Astrocyte (in vitro differentiated cells and primary cell): ENCODE measurements at regions not wholly inside any gene's neighbourhood (a gene's known extent, or its start where the extent isn't known, plus 50 kb on each side); places are given as distances from the start of the nearest gene placed in this dataset.

ENCODE experiments used
- DNase-seq: peaks from one replicate; pipeline ENCODE4 v3.0.0-alpha.2; 2010; ENCODE audit warnings: low read depth
- FAIRE-seq: peaks from 2 replicates; lab custom pipeline; 2011; peaks lifted over from hg19 to GRCh38; lab: Jason Lieb, UNC
- H2AFZ ChIP-seq: 2 replicates; pipeline ENCODE4 v1.6.0; 2012; ENCODE audit warnings: low read depth, low read length, inconsistent platforms
- H3K27ac ChIP-seq: 2 replicates; pipeline ENCODE4 v1.5.1; 2011; ENCODE audit warnings: low read depth, low read length, inconsistent platforms
- H3K27me3 ChIP-seq: 2 replicates; pipeline ENCODE4 v1.6.0; 2011; ENCODE audit warnings: low read length, inconsistent platforms; ENCODE audit not compliant: insufficient read depth
- H3K36me3 ChIP-seq: 2 replicates; pipeline ENCODE4 v1.5.1; 2011; ENCODE audit warnings: low read length, inconsistent platforms; ENCODE audit not compliant: insufficient read depth
- H3K4me1 ChIP-seq: 2 replicates; pipeline ENCODE4 v1.5.1; 2011; ENCODE audit warnings: low read length, inconsistent platforms; ENCODE audit not compliant: insufficient read depth
- H3K4me2 ChIP-seq: 2 replicates; pipeline ENCODE4 v1.6.0; 2012; ENCODE audit warnings: low read length, inconsistent platforms
- H3K4me3 ChIP-seq: 2 replicates; pipeline ENCODE4 v1.5.1; 2011; ENCODE audit warnings: low read depth, mild to moderate bottlenecking, low read length, inconsistent platforms; ENCODE audit not compliant: insufficient read depth
- H3K79me2 ChIP-seq: 2 replicates; pipeline ENCODE4 v1.6.0; 2012; ENCODE audit warnings: mild to moderate bottlenecking, low read length, inconsistent platforms; ENCODE audit not compliant: insufficient read depth
- H3K9ac ChIP-seq: 2 replicates; pipeline ENCODE4 v1.6.0; 2012; ENCODE audit warnings: mild to moderate bottlenecking, low read length, inconsistent platforms
- H3K9me3 ChIP-seq: 2 replicates; pipeline ENCODE4 v1.5.1; 2012; ENCODE audit warnings: low read depth, mild to moderate bottlenecking, low read length, inconsistent platforms; ENCODE audit not compliant: insufficient read depth
- H4K20me1 ChIP-seq: 2 replicates; pipeline ENCODE4 v1.6.0; 2012; ENCODE audit warnings: low read length, inconsistent platforms; ENCODE audit not compliant: insufficient read depth
- H3K27ac Mint-ChIP-seq: one replicate; pipeline ENCODE4 v1.8.0; 2021; ENCODE audit warnings: mild to moderate bottlenecking, mixed read lengths; ENCODE audit not compliant: unreplicated experiment
- H3K27me3 Mint-ChIP-seq: one replicate; pipeline ENCODE4 v1.8.0; 2021; ENCODE audit warnings: low read depth, mixed read lengths; ENCODE audit not compliant: unreplicated experiment
- H3K36me3 Mint-ChIP-seq: one replicate; pipeline ENCODE4 v1.8.0; 2021; ENCODE audit warnings: low read depth, mixed read lengths; ENCODE audit not compliant: unreplicated experiment
- H3K4me1 Mint-ChIP-seq: one replicate; pipeline ENCODE4 v1.8.0; 2021; ENCODE audit warnings: low read depth, mixed read lengths; ENCODE audit not compliant: unreplicated experiment
- H3K4me3 Mint-ChIP-seq: one replicate; pipeline ENCODE4 v1.8.0; 2021; ENCODE audit warnings: mild to moderate bottlenecking, moderate library complexity, mixed read lengths; ENCODE audit not compliant: unreplicated experiment
- H3K9me3 Mint-ChIP-seq: one replicate; pipeline ENCODE4 v1.8.0; 2021; ENCODE audit warnings: mild to moderate bottlenecking, mixed read lengths; ENCODE audit not compliant: unreplicated experiment
- CTCF ChIP-seq: IDR thresholded peaks from 2 replicates; pipeline ENCODE4 v1.5.1; 2011; ENCODE audit warnings: low read depth, mild to moderate bottlenecking, inconsistent platforms, low read length, moderate library complexity; ENCODE audit not compliant: insufficient read depth
- EZH2 ChIP-seq: IDR thresholded peaks from 2 replicates; pipeline ENCODE4 v1.6.1; 2012; ENCODE audit warnings: mild to moderate bottlenecking, low read length, inconsistent platforms; ENCODE audit not compliant: insufficient read depth

DNA sequence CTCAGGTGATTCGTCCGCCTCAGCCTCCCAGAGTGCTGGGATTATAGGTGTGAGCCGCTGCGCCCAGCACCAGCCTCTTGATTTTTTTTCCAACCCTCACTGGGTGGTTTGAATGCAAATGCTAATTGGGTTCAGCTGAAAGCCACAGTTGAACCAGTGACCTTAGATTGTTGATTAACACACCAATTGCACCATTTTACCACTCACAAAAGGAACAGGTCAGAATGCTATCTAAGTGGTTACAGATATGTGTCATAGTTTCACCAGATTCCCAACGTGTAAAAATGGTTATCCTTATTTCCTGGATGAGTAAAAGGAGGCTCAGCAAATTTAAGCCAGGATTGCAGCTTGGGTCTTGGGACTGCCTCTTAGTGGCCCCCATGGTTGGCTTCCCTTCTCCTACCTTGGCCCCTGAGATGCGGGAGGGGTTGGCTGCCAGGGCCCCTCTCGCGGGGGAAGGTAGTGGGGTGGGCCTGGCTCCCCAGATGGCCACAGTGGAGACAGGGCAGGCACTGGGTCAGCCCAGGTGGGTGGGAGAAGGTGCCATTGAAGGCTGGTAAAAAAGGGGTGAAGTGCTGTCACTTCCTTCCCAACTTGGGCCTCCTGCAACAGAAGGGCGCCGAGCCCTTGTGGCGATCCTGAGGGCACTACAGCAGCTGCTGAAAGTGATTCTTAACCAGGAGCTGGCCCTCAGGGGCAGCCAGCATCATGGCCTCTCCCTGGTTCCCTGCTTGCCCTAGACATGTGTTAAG lies 164.9 kb upstream of the HAAO start:
- peaks cover 20% of the 10 kb centered on the region for H3K4me1 ChIP-seq
- no peaks in the 10 kb centered on the region for H3K79me2 ChIP-seq
- H3K9me3 Mint-ChIP-seq = no peaks in the 10 kb centered on the region
- TF ChIP-seq CTCF (no peak), EZH2 (no peak)
- no peaks in the 10 kb centered on the region for H3K36me3 ChIP-seq
- FAIRE-seq (peak; percentile 37), DNase-seq (peak; percentile 48)
- no peak overlapping the region for H3K9ac ChIP-seq
- H3K4me3 Mint-ChIP-seq = no peak overlapping the region
- H3K4me2 ChIP-seq = no peak overlapping the region
- no peak overlapping the region for H3K4me3 ChIP-seq
- no peaks in the 10 kb centered on the region for H4K20me1 ChIP-seq
- H3K27ac ChIP-seq = no peak overlapping the region
- H3K36me3 Mint-ChIP-seq = peaks cover 5% of the 10 kb centered on the region
- H2AFZ ChIP-seq = no peak overlapping the region
- no peaks in the 10 kb centered on the region for H3K27me3 ChIP-seq
- H3K4me1 Mint-ChIP-seq = peaks cover 26% of the 10 kb centered on the region
- H3K9me3 ChIP-seq = no peaks in the 10 kb centered on the region
- H3K27ac Mint-ChIP-seq = no peak overlapping the region
- peaks cover 25% of the 10 kb centered on the region for H3K27me3 Mint-ChIP-seq

DNA sequence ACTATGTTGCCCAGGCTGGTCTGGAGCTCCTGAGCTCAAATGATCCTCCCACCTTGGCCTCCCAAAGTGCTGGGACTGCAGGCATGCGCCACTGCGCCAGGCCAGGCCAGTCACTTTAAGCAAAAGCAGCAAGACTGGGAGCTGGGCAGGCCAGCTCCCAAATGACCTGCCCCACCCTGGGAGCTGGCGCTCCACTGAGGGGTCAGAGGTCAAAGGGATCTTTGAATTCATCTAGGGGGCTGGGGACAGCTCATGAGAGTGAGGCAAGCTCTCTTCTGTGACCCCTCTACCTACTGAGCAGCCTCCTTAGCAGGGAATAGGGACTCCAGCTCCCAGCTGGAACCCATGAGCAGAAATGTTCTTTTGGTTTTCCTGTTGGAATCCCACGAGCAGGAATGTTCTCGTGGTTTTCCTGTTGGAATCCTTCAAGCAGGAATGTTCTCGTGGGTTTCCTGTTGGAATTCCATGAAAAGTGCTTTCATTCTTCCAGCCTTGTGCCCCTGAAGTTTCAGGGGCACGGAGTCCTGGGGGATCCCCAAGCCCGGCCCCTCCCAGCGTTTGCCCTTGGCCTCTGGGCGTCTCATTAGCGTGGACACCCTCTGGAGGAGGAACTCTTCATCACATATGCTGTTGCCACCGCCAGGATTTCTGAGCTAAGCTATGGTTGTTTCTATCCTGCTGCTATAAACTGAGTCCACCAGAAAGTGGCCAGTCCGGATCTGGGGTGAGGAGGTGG lies 162.0 kb upstream of the HAAO start:
- H3K9me3 Mint-ChIP-seq = peaks cover 3% of the 10 kb centered on the region

More for the DNA sequence above, 162.0 kb upstream of the HAAO start:
- H3K4me3 Mint-ChIP-seq = peak overlapping the region; percentile 34
- Histone ChIP-seq H3K36me3 (no peaks in the 10 kb centered on the region), H3K4me2 (peak overlapping the region; percentile 34), H3K27me3 (no peaks in the 10 kb centered on the region), H2AFZ (no peak overlapping the region), H3K27ac (no peak overlapping the region), H3K9me3 (no peaks in the 10 kb centered on the region), H3K9ac (no peak overlapping the region), H3K79me2 (no peaks in the 10 kb centered on the region), H3K4me3 (no peak overlapping the region), H3K4me1 (peaks cover 24% of the 10 kb centered on the region), H4K20me1 (no peaks in the 10 kb centered on the region)
- H3K4me1 Mint-ChIP-seq = peaks cover 24% of the 10 kb centered on the region
- peaks cover 13% of the 10 kb centered on the region for H3K27me3 Mint-ChIP-seq
- DNase-seq (peak; percentile 55), FAIRE-seq (no peak)
- TF ChIP-seq EZH2 (no peak), CTCF (no peak)
- H3K36me3 Mint-ChIP-seq = peaks cover 5% of the 10 kb centered on the region
- peak overlapping the region; percentile 82 for H3K27ac Mint-ChIP-seq
